Esophagus (tissue), 2 donors: ENCODE measurements at regions not wholly inside any gene's neighbourhood (a gene's known extent, or its start where the extent isn't known, plus 50 kb on each side); places are given as distances from the start of the nearest gene placed in this dataset.

Experiments
- H3K27ac ChIP-seq, 2 donors: one replicate each; pipeline ENCODE4 v1.5.1; 2013; ENCODE audit warnings: low read depth in 2 of 2, mild to moderate bottlenecking in 2 of 2, inconsistent platforms in 1 of 2, low read length in 1 of 2, moderate library complexity in 1 of 2
- H3K27me3 ChIP-seq, 2 donors: one replicate each; pipeline ENCODE4 v1.6.1; 2013; ENCODE audit warnings: low read length in 2 of 2, control low read depth in 1 of 2, mild to moderate bottlenecking in 1 of 2; ENCODE audit not compliant: insufficient read depth in 2 of 2, control insufficient read depth in 1 of 2
- H3K36me3 ChIP-seq, 2 donors: one replicate each; pipeline ENCODE4 v1.6.1; 2013; ENCODE audit warnings: low read length in 1 of 2; ENCODE audit not compliant: control insufficient read depth in 2 of 2, insufficient read depth in 2 of 2
- H3K4me1 ChIP-seq, 2 donors: one replicate each; pipeline ENCODE4 v1.6.1; 2013; ENCODE audit warnings: low read length in 1 of 2; ENCODE audit not compliant: control insufficient read depth in 2 of 2, insufficient read depth in 2 of 2
- H3K4me3 ChIP-seq, 2 donors: one replicate each; pipeline ENCODE4 v1.5.1; 2013; ENCODE audit warnings: low read length in 2 of 2, mild to moderate bottlenecking in 2 of 2, low read depth in 1 of 2, moderate library complexity in 1 of 2
- H3K9me3 ChIP-seq, 2 donors: one replicate each; pipeline ENCODE4 v1.6.1; 2013; ENCODE audit warnings: mild to moderate bottlenecking in 2 of 2, low read depth in 1 of 2, low read length in 1 of 2, moderate library complexity in 1 of 2; ENCODE audit not compliant: control insufficient read depth in 2 of 2, insufficient read depth in 1 of 2
- WGBS, 2 donors: extraction: QIAGEN DNeasy Blood & Tissue Kit; methylation state at CpG; one replicate each; pipeline ENCODE4 v1.1.7; 2013; 5-methylcytosine and 5-hydroxymethylcytosine counted together
- donor health status: healthy with polysubstance abuse.
- donor health status: Bipolar disorder and iron deficiency.

DNA sequence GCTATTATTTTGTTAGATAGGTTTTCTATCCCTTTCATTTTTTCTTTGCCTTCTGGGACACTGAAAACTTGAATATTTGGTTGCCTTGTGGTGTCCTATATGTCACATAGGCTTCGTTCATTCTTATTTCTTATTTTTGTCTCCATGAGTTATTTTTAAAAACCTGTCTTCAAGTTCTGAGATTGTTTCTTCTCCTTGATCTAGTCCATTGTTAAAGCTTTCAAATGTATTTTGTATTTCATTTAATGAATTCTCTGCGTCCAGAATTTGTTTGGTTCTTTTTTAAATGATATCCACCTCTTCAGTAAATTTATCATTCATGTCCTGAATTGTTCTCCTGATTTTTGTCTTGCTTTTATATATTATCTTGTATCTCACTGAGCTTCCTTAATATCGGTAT is 243.2 kb upstream of the BMP2 start:
- no peaks in the 10 kb centered on the region for H3K36me3 ChIP-seq
- H3K4me3 ChIP-seq, result no peak overlapping the region
- peaks cover 5 to 6% of the 10 kb centered on the region in 2 donors for H3K9me3 ChIP-seq
- no peaks in the 10 kb centered on the region for H3K4me1 ChIP-seq
- H3K27me3 ChIP-seq, result no peaks in the 10 kb centered on the region
- WGBS, 2 donors, result 87 to 88% methylated on average over 3 of the region's 3 CpGs
- H3K27ac ChIP-seq, result no peak overlapping the region

DNA sequence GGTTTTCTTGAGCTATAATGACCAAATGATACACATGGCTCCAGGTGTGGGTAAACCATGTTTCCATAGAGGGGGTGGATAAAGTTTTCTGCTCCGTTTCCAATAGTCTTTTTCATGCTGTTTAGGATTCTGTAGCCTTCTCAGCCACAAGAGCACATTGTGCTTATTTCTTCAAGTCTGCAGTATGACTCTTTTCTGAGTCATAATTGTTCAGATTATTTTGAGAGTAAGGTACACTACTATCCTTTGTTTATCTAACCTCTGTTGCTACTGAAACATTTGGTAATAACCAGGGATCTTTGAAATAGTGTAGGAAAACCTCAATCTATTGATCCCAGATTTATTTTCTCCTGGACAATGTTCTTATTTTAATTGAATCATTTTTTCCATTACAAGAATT is 247.9 kb upstream of the BMP2 start:
- Histone ChIP-seq H3K4me3 (no peak overlapping the region), H3K27ac (no peak overlapping the region), H3K36me3 (no peaks in the 10 kb centered on the region), H3K9me3 (no peaks in the 10 kb centered on the region), H3K4me1 (no peaks in the 10 kb centered on the region), H3K27me3 (no peaks in the 10 kb centered on the region)
- 38 to 41% methylated on average over 1 of the region's 1 CpG for WGBS, 2 donors

DNA sequence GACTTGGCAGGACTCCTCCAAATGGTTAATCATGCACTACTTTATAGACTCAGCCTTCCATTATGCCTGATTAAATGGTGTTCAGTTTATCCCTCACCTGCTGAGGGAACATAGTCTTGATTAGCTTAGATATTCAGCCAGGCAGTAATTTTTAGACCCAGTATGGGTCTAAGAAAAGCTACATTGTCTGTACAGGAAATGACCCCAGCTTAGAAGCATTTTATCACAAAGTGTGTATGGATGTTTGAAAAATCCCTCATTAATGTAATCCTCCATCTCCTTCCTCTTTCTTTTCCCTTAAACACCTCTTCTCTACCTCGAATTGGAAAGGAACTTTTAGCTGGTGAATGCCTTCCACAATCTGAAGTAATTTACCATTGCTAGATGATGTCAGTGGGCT is 252.2 kb upstream of the BMP2 start:
- Histone ChIP-seq H3K9me3 (no peaks in the 10 kb centered on the region), H3K4me3 (no peak overlapping the region), H3K27me3 (no peaks in the 10 kb centered on the region), H3K36me3 (no peaks in the 10 kb centered on the region), H3K4me1 (no peaks in the 10 kb centered on the region), H3K27ac (no peak overlapping the region)
- WGBS, 2 donors, result 4 to 10% methylated on average over 1 of the region's 1 CpG

DNA sequence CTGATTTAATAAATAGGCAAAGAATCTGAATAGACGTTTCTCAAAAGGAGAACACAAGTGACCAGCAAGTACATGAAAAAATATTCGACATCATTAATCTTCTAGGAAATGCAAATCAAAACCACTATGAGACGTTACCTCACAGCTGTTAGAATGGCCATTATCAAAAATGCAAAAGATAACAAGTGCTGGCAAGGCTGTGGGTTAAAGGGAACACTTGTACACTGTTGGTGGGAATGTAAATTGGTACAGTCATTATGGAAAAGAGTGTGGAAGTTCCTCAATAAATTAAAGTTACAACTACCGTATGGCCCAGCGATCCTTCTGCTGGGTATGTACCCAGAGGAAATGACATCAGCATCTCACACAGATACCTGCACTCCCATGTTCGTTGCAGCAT is 253.9 kb upstream of the BMP2 start:
- Histone ChIP-seq H3K4me3 (no peak overlapping the region), H3K27me3 (no peaks in the 10 kb centered on the region), H3K4me1 (no peaks in the 10 kb centered on the region), H3K36me3 (no peaks in the 10 kb centered on the region), H3K9me3 (no peaks in the 10 kb centered on the region), H3K27ac (no peak overlapping the region)
- 68 to 78% methylated on average over 6 of the region's 6 CpGs for WGBS, 2 donors

DNA sequence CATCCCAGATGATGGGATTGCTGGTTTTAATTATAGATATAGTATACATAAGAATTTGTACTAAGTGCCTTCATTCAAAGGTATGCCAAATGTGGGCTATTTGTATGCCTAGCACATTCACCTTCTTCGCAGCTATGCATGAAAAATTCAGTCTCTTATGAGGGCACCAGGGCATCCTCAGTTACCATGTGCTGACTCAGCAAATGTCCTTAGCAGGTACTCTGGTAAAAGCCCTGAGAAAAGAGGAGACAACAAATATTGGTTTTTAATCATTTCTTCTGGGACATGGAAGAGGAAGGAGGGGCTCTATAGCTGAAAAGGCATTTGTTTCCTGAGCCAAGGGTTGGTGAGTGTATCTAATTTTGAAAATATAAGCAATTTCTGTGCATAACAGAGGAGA is 258.1 kb upstream of the BMP2 start:
- Histone ChIP-seq H3K4me1 (no peaks in the 10 kb centered on the region), H3K4me3 (no peak overlapping the region), H3K36me3 (no peaks in the 10 kb centered on the region), H3K27me3 (no peaks in the 10 kb centered on the region), H3K9me3 (no peaks in the 10 kb centered on the region), H3K27ac (no peak overlapping the region)
- WGBS, 2 donors, result 48 to 67% methylated on average over 1 of the region's 1 CpG

DNA sequence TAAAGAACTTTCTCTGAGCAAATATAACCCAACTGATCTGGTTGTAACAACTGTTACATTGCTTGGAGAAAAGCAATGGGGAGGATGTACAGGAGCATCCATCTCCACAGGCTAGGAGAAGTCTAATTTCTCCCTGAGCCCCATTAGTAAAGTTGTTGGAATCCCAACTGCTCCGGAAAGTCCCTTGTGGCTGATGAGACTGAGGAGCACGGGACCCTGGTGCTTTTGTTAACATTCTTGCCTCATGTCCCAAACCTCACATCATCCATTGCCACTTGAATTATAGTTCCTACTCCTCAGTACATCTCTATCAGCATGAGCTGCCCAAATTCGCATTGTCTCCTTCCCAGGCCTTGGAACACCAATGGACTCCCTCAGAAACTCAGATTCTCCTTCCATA is 260.6 kb upstream of the BMP2 start:
- Histone ChIP-seq H3K36me3 (no peaks in the 10 kb centered on the region), H3K9me3 (no peaks in the 10 kb centered on the region), H3K4me3 (no peak overlapping the region), H3K27me3 (no peaks in the 10 kb centered on the region), H3K27ac (no peak overlapping the region), H3K4me1 (no peaks in the 10 kb centered on the region)
- 55% methylated on average over 3 of the region's 3 CpGs for WGBS, 2 donors

DNA sequence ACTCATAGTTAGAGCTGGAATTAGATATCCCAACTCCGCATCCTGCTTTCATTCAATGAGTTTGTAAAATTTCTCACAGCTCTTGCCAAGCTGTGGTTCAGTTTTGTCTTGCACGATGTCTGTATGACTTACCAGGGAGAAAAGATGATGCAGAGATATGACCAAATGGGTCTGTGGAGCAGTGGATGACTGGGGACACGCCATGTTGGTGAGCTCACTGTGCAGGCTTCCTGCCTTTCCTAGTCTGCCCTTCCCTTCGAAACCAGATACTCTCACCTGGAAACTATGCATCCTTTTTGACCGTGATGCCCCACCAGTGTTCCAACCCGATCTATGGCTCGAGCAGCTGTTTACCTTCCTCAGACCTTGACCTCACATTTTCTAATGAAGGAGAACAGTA is 262.7 kb upstream of the BMP2 start:
- no peaks in the 10 kb centered on the region for H3K27me3 ChIP-seq
- WGBS, 2 donors, result 79 to 82% methylated on average over 7 of the region's 7 CpGs
- H3K4me3 ChIP-seq, result no peak overlapping the region
- no peaks in the 10 kb centered on the region for H3K4me1 ChIP-seq
- H3K27ac ChIP-seq, result no peak overlapping the region
- no peaks in the 10 kb centered on the region for H3K36me3 ChIP-seq
- H3K9me3 ChIP-seq, result no peaks in the 10 kb centered on the region

DNA sequence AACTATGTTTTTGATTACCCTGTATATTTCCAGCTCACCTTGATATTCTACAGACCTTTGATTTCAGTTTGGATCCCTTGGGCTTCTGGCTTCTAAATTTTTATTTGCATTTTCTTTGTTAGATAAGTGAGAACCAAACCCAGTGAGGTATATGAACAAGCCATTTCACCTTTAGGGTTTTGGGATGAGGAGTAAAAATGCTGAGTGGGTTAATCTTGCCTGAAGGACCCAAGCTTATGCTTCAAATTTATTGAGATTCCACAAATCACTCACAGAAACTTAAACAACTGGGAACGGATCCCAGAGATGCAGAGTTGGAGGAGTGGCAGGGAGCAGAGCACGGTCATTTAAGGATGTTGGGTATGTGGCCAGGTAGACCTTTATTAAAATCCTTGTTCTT is 263.3 kb upstream of the BMP2 start:
- no peaks in the 10 kb centered on the region for H3K9me3 ChIP-seq
- H3K36me3 ChIP-seq, result no peaks in the 10 kb centered on the region
- H3K4me1 ChIP-seq, result no peaks in the 10 kb centered on the region
- WGBS, 2 donors, result 61 to 62% methylated on average over 2 of the region's 2 CpGs
- no peak overlapping the region for H3K4me3 ChIP-seq
- no peak overlapping the region for H3K27ac ChIP-seq
- no peaks in the 10 kb centered on the region for H3K27me3 ChIP-seq

DNA sequence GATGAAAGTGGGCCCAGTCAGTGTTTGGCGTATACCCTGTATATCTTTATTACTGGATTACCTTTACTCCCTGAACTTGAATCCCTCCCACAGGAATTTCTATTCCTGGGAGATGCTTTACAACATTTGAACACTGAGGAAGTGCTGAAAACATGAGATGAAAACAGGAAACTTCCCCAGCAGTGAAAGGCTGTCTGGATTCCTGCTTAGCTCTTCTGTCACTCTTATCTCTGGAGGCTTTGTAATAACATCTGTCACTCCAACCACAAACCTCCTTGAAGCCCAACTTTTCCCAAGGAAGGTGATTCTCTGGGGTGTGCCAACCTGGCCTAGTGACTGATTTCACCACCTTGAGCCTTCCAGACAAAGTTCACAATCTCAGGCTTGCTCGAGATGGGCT is 264.5 kb upstream of the BMP2 start:
- no peak overlapping the region for H3K4me3 ChIP-seq
- H3K4me1 ChIP-seq, result no peaks in the 10 kb centered on the region
- no peaks in the 10 kb centered on the region for H3K36me3 ChIP-seq
- 83 to 88% methylated on average over 2 of the region's 2 CpGs for WGBS, 2 donors
- no peaks in the 10 kb centered on the region for H3K27me3 ChIP-seq
- no peak overlapping the region for H3K27ac ChIP-seq
- H3K9me3 ChIP-seq, result no peaks in the 10 kb centered on the region

DNA sequence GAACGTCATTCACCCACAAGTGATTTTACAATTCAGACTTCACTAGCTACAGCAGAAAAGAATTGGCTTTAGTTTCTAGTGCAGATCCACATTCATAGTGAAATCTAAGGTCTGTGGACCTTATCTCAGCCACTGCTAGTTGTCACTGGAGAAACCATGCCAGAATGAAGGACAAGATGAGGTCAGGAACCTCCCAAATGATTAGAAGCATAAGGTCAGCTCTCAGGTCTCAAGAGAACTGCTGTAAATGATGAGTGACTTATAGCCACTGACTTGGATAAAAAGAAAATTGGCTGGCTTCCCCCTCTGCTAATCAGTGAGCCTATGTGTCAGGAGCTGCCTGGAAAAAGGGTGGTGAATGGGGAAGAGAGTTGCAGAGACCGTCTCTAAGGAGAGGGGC is 265.3 kb upstream of the BMP2 start:
- Histone ChIP-seq H3K4me3 (no peak overlapping the region), H3K36me3 (no peaks in the 10 kb centered on the region), H3K27me3 (no peaks in the 10 kb centered on the region), H3K9me3 (no peaks in the 10 kb centered on the region), H3K27ac (no peak overlapping the region), H3K4me1 (no peaks in the 10 kb centered on the region)
- 75% methylated on average over 2 of the region's 2 CpGs for WGBS, 2 donors
